ENCODE measurements at regions not wholly inside any gene's neighbourhood (a gene's known extent, or its start where the extent isn't known, plus 50 kb on each side); places are given as distances from the start of the nearest gene placed in this dataset.

- Histone ChIP-seq H3K27ac (ENCODE audit: low read depth, low read length) (no peak overlapping the region), H3K27me3 (ENCODE audit: insufficient read depth, low read length) (no peaks in the 10 kb centered on the region), H3K9me3 (ENCODE audit: insufficient read depth, low read depth, low read length) (peaks cover 16% of the 10 kb centered on the region), H3K9ac (ENCODE audit: low read depth, low read length) (no peak overlapping the region), H3K36me3 (ENCODE audit: insufficient read depth, low read length) (no peaks in the 10 kb centered on the region), H3K4me1 (ENCODE audit: insufficient read depth, low read length) (peaks cover 10% of the 10 kb centered on the region), H3K4me3 (ENCODE audit: low read length) (no peak overlapping the region)
- WGBS: 100% methylated on average over 1 of the region's 1 CpG
Observed at GRCh38 chr10:33100781-33101391, 142.9 kb upstream of the ITGB1 start.

DNA sequence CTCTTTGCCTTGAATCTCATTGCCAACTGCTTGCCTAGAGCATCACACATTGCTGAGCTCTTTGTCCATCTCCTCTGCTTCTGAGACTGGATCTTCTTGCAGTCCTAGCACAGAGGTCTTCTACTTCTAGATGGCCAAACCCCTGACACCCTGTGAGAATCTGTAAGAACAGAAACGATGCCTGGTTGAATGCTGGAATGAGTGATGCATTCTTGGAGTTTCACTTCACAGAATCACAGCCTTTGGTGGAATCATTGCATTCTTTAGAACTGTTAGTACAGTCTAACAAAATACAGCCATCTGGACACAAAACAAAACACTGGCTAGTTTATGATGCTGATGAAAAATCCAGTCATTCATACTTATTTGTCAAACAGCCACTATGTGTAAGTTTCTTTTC lies 141.7 kb upstream of the ITGB1 start:
- Histone ChIP-seq H3K4me3 (ENCODE audit: low read length) (no peak overlapping the region), H3K27me3 (ENCODE audit: insufficient read depth, low read length) (no peaks in the 10 kb centered on the region), H3K36me3 (ENCODE audit: insufficient read depth, low read length) (no peaks in the 10 kb centered on the region), H3K4me1 (ENCODE audit: insufficient read depth, low read length) (peaks cover 10% of the 10 kb centered on the region), H3K9me3 (ENCODE audit: insufficient read depth, low read depth, low read length) (peaks cover 26% of the 10 kb centered on the region), H3K27ac (ENCODE audit: low read depth, low read length) (no peak overlapping the region), H3K9ac (ENCODE audit: low read depth, low read length) (no peak overlapping the region)
- WGBS: 89% methylated on average over 1 of the region's 1 CpG

GRCh38 chr10:33098951-33099663 lies 141.1 kb upstream of the ITGB1 start:
- Histone ChIP-seq H3K36me3 (ENCODE audit: insufficient read depth, low read length) (peaks cover 4% of the 10 kb centered on the region), H3K9ac (ENCODE audit: low read depth, low read length) (no peak overlapping the region), H3K9me3 (ENCODE audit: insufficient read depth, low read depth, low read length) (peaks cover 27% of the 10 kb centered on the region), H3K4me3 (ENCODE audit: low read length) (no peak overlapping the region), H3K4me1 (ENCODE audit: insufficient read depth, low read length) (peaks cover 10% of the 10 kb centered on the region), H3K27ac (ENCODE audit: low read depth, low read length) (no peak overlapping the region), H3K27me3 (ENCODE audit: insufficient read depth, low read length) (no peaks in the 10 kb centered on the region)
- over 99% methylated on average over 4 of the region's 4 CpGs for WGBS

DNA sequence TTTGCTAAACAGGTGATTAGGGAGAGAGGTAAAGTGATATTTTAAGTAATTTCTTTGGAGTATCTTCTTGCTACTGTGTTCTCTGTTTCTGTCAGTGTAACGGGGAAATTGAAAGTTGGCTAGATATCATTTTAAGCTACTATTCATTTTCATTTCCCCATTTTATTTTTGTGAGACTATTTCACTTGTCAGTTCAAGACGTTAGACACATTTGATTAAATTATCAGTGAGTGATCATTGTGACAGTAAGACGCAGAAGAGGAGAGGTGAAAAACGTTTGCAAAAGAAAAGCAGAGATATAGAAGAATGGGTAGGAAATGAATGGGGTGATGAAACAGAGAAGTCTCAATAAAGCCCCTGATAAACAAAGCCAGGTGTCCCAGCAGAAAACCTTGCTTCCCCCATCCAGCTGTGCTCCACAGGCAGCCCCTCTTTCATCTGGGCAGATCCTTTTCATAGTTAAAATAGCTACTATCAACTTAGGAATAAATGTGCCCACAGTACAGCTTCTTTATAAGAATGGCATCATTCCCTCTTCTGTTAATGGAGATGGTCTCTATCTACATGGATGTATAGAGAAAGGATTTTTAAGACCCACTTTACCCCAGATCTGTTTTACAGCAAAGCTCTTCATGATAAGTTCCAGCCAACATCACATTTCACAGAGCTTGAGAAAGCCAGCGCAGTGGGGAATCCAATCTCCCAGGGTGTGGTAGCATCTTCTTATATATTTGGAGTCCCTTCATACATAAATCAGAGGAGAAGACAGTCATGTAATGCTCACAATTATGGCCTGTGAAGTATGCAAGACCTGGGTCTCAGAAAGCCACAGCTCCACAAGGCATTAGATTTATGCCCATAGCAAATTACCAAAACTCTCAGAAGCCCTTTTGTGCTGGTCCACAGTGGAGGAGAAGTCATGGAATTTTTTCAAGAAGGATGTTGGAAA lies 138.1 kb upstream of the ITGB1 start:
- Histone ChIP-seq H3K36me3 (ENCODE audit: insufficient read depth, low read length) (peaks cover 4% of the 10 kb centered on the region), H3K4me3 (ENCODE audit: low read length) (no peak overlapping the region), H3K27me3 (ENCODE audit: insufficient read depth, low read length) (no peaks in the 10 kb centered on the region), H3K27ac (ENCODE audit: low read depth, low read length) (peak overlapping the region; percentile 54; the same call in 1 of the 2 replicates), H3K4me1 (ENCODE audit: insufficient read depth, low read length) (peaks cover 10% of the 10 kb centered on the region), H3K9me3 (ENCODE audit: insufficient read depth, low read depth, low read length) (peaks cover 26% of the 10 kb centered on the region), H3K9ac (ENCODE audit: low read depth, low read length) (no peak overlapping the region)
- 66% methylated on average over 5 of the region's 5 CpGs for WGBS

DNA sequence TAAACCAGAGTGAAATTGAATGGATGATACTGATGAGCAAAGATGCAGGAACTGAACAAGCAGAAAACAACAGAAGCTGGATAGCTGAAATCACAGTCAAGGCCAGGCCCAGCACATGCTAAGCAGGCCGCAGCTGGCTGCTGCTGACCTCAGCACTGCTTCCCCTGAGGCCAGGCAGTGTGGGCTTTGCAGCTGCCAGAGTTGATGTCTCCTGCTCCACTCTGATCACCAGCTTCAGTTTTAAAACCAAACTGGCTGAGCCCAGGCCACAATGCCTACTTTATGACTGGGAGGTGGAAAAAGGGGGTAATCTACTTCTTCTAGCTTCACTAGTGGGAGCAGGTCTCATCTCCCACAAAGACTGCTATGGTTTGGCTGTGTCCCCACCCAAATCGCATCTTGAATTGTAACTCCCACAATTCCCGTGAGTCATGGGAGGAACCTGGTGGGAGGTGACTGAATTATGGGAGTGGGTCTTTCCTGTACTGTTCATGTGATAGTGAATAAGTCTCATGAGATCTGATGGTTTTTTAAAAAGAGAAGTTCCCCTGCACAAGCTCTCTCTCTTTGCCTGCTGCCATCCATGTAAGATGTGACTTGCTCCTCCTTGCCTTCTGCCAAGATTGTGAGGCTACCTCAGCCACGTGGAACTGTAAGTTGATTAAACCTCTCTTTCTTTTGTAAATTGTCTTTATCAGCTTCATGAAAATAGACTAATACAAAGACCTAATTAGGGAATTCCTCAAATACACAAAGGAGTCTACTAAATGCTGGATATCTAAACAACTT lies 136.4 kb upstream of the ITGB1 start:
- peaks cover 10% of the 10 kb centered on the region for H3K4me1 ChIP-seq (ENCODE audit: insufficient read depth, low read length)
- no peak overlapping the region for H3K4me3 ChIP-seq (ENCODE audit: low read length)
- H3K27me3 ChIP-seq (ENCODE audit: insufficient read depth, low read length): no peaks in the 10 kb centered on the region
- peaks cover 26% of the 10 kb centered on the region for H3K9me3 ChIP-seq (ENCODE audit: insufficient read depth, low read depth, low read length)
- H3K9ac ChIP-seq (ENCODE audit: low read depth, low read length): no peak overlapping the region
- H3K27ac ChIP-seq (ENCODE audit: low read depth, low read length): no peak overlapping the region
- H3K36me3 ChIP-seq (ENCODE audit: insufficient read depth, low read length): peaks cover 4% of the 10 kb centered on the region
- WGBS: 95% methylated on average over 4 of the region's 4 CpGs

DNA sequence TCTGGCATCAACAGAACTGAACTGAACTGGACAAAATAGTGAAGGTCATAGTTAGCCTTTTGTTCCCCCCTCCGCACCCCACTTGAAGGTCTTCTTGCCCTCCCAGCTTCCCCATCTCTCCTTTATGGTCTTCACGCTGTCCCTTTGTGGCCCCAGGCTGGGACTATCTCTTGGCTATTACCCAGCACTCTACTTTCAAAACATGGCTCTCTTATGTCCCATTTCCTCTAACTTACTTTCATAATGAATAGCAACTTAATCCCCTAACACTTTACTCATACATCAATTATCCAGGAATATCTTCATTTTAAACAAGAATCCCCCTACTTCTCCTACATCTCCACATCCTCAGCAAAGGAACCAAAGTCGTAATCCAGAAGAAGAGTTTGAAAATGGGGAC lies 135.3 kb upstream of the ITGB1 start:
- Histone ChIP-seq H3K27me3 (ENCODE audit: insufficient read depth, low read length) (no peaks in the 10 kb centered on the region), H3K4me3 (ENCODE audit: low read length) (no peak overlapping the region), H3K9me3 (ENCODE audit: insufficient read depth, low read depth, low read length) (peaks cover 26% of the 10 kb centered on the region), H3K36me3 (ENCODE audit: insufficient read depth, low read length) (peaks cover 4% of the 10 kb centered on the region), H3K9ac (ENCODE audit: low read depth, low read length) (no peak overlapping the region), H3K27ac (ENCODE audit: low read depth, low read length) (no peak overlapping the region), H3K4me1 (ENCODE audit: insufficient read depth, low read length) (peaks cover 10% of the 10 kb centered on the region)
- 92% methylated on average over 3 of the region's 3 CpGs for WGBS

GRCh38 chr10:33092596-33092995 lies 134.6 kb upstream of the ITGB1 start:
- 92% methylated on average over 1 of the region's 1 CpG for WGBS
- peaks cover 26% of the 10 kb centered on the region for H3K9me3 ChIP-seq (ENCODE audit: insufficient read depth, low read depth, low read length)
- no peak overlapping the region for H3K9ac ChIP-seq (ENCODE audit: low read depth, low read length)

DNA sequence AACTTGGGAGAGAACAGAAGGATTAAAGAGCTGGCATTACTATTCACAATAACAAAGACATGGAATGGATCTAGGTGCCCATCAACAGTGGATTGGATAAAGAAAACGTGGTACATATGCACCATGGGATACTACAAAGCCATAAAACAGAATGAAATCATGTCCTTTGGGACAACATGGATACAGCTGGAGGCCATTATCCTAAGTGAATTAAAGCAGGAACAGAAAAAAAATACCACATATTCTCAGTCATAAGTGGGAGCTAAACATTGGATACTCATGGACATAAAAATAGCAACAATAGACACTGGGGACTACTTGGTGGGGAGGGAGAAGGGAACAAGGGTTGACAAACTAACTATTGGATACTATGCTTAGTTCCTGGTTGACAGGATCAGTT lies 133.2 kb upstream of the ITGB1 start:
- H3K27ac ChIP-seq (ENCODE audit: low read depth, low read length): no peak overlapping the region
- WGBS: 90% methylated on average over 1 of the region's 1 CpG
- no peak overlapping the region for H3K4me3 ChIP-seq (ENCODE audit: low read length)
- H3K9ac ChIP-seq (ENCODE audit: low read depth, low read length): no peak overlapping the region
- H3K4me1 ChIP-seq (ENCODE audit: insufficient read depth, low read length): peaks cover 2% of the 10 kb centered on the region; the same call in 1 of the 2 replicates
- peaks cover 26% of the 10 kb centered on the region for H3K9me3 ChIP-seq (ENCODE audit: insufficient read depth, low read depth, low read length)
- H3K36me3 ChIP-seq (ENCODE audit: insufficient read depth, low read length): peaks cover 4% of the 10 kb centered on the region
- no peaks in the 10 kb centered on the region for H3K27me3 ChIP-seq (ENCODE audit: insufficient read depth, low read length)

More at GRCh38 chr10:33092596-33092995, 134.6 kb upstream of the ITGB1 start:
- H3K27me3 ChIP-seq (ENCODE audit: insufficient read depth, low read length): no peaks in the 10 kb centered on the region
- no peak overlapping the region for H3K4me3 ChIP-seq (ENCODE audit: low read length)
- peaks cover 10% of the 10 kb centered on the region for H3K4me1 ChIP-seq (ENCODE audit: insufficient read depth, low read length)
- peaks cover 4% of the 10 kb centered on the region for H3K36me3 ChIP-seq (ENCODE audit: insufficient read depth, low read length)
- no peak overlapping the region for H3K27ac ChIP-seq (ENCODE audit: low read depth, low read length)

DNA sequence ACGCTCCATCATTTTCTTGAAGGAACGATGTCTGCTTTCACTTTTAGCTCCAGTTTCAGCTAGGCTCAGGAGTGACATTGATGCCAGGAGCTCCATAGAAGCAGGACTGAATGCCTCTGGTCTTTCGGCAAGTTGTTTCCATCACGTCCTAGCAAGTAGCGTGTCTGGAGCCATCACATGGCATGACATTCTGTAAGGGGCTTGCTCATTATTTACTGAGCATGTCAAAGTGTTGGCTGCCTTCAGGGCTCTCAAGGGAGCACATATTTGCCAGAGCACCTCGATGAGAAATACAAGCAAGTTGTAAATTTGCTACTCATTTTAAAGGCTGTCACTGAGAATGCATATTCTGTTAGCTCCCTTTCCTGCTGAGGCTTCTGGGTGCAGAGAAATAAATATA lies 131.0 kb upstream of the ITGB1 start:
- WGBS: 94% methylated on average over 6 of the region's 6 CpGs
- H3K9me3 ChIP-seq (ENCODE audit: insufficient read depth, low read depth, low read length): peaks cover 9% of the 10 kb centered on the region
- H3K4me3 ChIP-seq (ENCODE audit: low read length): no peak overlapping the region

DNA sequence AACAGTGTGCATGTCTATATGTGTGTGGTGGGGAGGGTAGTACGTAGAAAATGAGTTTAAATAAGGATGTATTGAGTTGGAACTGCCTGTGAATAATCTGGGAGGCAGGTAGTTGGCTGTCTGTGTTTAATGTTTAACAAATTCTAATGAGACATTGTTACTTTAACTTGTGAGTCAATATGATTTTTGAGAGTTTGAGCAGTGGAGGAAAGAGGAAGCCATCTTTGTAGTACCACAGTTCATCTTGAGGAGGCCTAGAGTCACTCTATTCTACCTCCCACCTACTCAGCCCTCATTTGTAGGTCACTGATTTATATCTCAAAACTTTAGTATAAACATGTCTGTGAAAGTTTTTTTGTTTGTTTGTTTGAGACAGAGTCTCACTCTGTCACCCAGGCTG lies 129.9 kb upstream of the ITGB1 start:
- H3K27me3 ChIP-seq (ENCODE audit: insufficient read depth, low read length): no peaks in the 10 kb centered on the region
- WGBS: 94% methylated on average over 1 of the region's 1 CpG
- no peak overlapping the region for H3K9ac ChIP-seq (ENCODE audit: low read depth, low read length)
- H3K4me1 ChIP-seq (ENCODE audit: insufficient read depth, low read length): 0 out of 2 replicates have a peak, but pooled peaks cover 5% of the 10 kb centered on the region
- H3K27ac ChIP-seq (ENCODE audit: low read depth, low read length): no peak overlapping the region
- no peaks in the 10 kb centered on the region for H3K36me3 ChIP-seq (ENCODE audit: insufficient read depth, low read length)
- H3K9me3 ChIP-seq (ENCODE audit: insufficient read depth, low read depth, low read length): no peaks in the 10 kb centered on the region; the same call in 1 of the 2 replicates
- no peak overlapping the region for H3K4me3 ChIP-seq (ENCODE audit: low read length)

More for the DNA sequence above, 131.0 kb upstream of the ITGB1 start:
- Histone ChIP-seq H3K27ac (ENCODE audit: low read depth, low read length) (no peak overlapping the region), H3K36me3 (ENCODE audit: insufficient read depth, low read length) (no peaks in the 10 kb centered on the region), H3K27me3 (ENCODE audit: insufficient read depth, low read length) (no peaks in the 10 kb centered on the region), H3K4me1 (ENCODE audit: insufficient read depth, low read length) (no peaks in the 10 kb centered on the region), H3K9ac (ENCODE audit: low read depth, low read length) (no peak overlapping the region)
